ENCODE measurements at regions not wholly inside any gene's neighbourhood (a gene's known extent, or its start where the extent isn't known, plus 50 kb on each side); places are given as distances from the start of the nearest gene placed in this dataset.

DNA sequence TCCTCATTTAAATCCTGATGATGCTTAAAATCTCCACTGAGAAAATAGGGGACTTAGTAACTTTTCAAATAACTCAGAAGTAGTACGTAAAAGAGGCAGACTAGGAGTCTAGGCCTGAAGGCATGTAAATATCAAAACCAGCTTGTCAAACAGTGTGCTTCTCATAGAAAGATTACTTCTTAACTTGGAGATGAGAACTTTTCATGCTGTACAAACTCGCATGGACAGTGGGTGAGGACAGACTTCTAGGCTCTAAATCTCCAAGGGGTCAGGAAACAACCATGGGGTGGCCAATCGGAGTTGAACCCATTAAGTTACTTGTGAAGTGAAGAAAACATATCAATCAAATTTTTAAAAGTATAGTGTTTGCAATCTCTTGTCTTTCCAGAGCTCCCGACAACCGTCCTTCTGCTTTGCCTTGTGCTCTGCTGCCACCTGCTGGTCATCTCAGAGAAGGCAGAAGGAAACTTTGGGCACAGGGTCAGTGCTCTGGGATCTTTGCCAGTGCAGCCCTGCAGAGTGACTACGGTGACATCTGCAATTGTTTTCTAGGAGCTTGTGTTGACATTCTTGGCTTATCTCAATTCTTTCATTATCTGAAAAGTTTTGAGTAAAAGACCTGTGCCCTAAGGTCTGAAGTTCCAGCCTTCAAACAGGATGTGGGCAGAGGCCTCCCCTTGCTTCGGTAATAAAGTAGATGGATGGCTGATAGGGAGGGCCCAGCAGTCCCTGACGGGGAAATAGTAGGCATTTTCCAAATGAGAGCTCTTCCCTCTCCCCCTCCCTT lies 105.1 kb upstream of the PDE4B start:
- no peak overlapping the region for H3K27ac Mint-ChIP-seq
- peaks cover 7% of the 10 kb centered on the region for H3K4me1 Mint-ChIP-seq
- POLR2A ChIA-PET = no interaction called here
- peaks cover 16% of the 10 kb centered on the region for H3K27me3 Mint-ChIP-seq
- H3K4me3 Mint-ChIP-seq = no peak overlapping the region
- peak; percentile 82 for DNase-seq
- no peaks in the 10 kb centered on the region for H3K9me3 Mint-ChIP-seq
- CTCF ChIA-PET = interaction anchor here (0.5 to 1.9 kb wide), 15 partner anchors 12 to 625 kb away, joined by 3 to 7 read pairs (median 4); partner anchors contain the start of gene DNAJC6
- no peaks in the 10 kb centered on the region for H3K36me3 Mint-ChIP-seq (ENCODE audit: low read depth)

DNA sequence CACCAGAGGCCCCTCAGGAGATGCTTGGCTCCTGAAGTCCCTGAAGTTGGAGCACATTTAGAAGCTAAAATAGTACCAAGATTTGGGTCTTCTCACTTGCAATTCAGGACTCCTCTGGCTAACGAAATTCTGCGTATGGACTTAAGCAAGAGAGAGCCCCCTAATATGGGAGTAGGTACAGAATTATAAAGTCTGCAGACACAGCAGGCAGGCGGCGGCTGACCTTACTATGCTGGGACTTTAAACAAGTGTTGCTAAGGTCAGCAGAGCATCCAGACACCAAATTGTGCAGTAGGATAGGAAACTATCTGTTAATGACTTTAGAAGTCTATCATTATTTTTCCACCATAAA lies 104.5 kb upstream of the PDE4B start:
- Mint-ChIP-seq H3K9me3 (no peaks in the 10 kb centered on the region), H3K4me1 (peaks cover 7% of the 10 kb centered on the region), H3K27ac (no peak overlapping the region), H3K4me3 (no peak overlapping the region), H3K36me3 (ENCODE audit: low read depth) (no peaks in the 10 kb centered on the region), H3K27me3 (peaks cover 14% of the 10 kb centered on the region)
- ChIA-PET CTCF (interaction anchor here (0.5 to 1.9 kb wide), 12 partner anchors 11 to 626 kb away, joined by 3 to 7 read pairs (median 4); partner anchors contain the start of gene DNAJC6), POLR2A (no interaction called here)
- DNase-seq = no peak

DNA sequence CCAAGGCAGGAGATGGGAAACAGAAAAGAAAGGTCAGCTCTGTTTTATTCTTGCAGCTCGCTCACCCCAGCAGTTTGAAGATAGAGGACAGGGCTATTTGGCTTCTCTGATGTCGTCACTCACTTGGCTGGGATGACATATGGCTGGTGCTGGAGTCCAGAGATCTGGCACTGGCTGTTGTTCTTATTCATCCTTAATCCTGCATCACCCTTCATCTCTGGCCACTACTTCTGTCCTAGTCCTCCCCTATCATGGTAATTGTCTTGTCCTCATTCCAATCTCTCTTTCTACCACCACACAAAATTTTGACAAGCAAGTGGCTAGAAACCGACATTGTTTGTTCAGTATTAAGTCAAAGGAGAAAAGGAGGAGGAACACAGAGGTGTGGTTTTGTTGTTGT lies 103.8 kb upstream of the PDE4B start:
- H3K4me1 Mint-ChIP-seq = peaks cover 7% of the 10 kb centered on the region

GRCh38 chr1:65691152-65691900 lies 101.4 kb upstream of the PDE4B start:
- no peak for DNase-seq
- Mint-ChIP-seq H3K36me3 (ENCODE audit: low read depth) (no peaks in the 10 kb centered on the region), H3K9me3 (no peaks in the 10 kb centered on the region), H3K4me3 (no peak overlapping the region), H3K27me3 (peaks cover 2% of the 10 kb centered on the region), H3K27ac (no peak overlapping the region), H3K4me1 (peaks cover 7% of the 10 kb centered on the region)
- POLR2A ChIA-PET = no interaction called here
- CTCF ChIA-PET = interaction anchor here (1.4 to 1.5 kb wide), 2 partner anchors 12 to 455 kb away, joined by 4 to 5 read pairs; no protein-coding TSS in a partner anchor

More for the DNA sequence above, 103.8 kb upstream of the PDE4B start:
- no peaks in the 10 kb centered on the region for H3K9me3 Mint-ChIP-seq
- H3K27ac Mint-ChIP-seq = no peak overlapping the region
- POLR2A ChIA-PET = no interaction called here
- H3K36me3 Mint-ChIP-seq (ENCODE audit: low read depth) = no peaks in the 10 kb centered on the region
- no peak overlapping the region for H3K4me3 Mint-ChIP-seq
- DNase-seq = no peak
- H3K27me3 Mint-ChIP-seq = peaks cover 9% of the 10 kb centered on the region
- CTCF ChIA-PET = no interaction called here

DNA sequence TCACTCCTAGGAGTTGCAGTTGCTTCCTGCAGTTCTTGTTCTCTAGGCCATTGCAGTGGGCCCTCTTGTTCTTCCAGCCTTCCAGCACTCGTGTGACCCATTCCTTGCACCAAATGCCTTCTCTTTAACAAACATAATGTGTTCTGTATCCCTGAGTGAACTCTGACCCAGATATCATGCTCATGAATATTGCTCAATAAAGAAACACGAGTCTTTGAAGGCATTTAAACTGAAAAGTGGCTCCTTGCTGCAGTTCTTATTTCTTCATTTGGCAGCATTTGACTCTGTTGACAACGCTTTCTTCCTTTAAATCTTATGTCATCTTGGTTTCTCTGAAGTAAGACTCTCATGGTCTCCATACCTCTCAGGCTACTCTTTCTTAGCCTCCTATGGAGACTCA lies 100.7 kb upstream of the PDE4B start:
- H3K4me3 Mint-ChIP-seq = no peak overlapping the region
- no peaks in the 10 kb centered on the region for H3K9me3 Mint-ChIP-seq
- peaks cover 7% of the 10 kb centered on the region for H3K4me1 Mint-ChIP-seq
- no peak overlapping the region for H3K27ac Mint-ChIP-seq
- no peaks in the 10 kb centered on the region for H3K36me3 Mint-ChIP-seq (ENCODE audit: low read depth)
- H3K27me3 Mint-ChIP-seq = peaks cover 1% of the 10 kb centered on the region
- DNase-seq = no peak
- POLR2A ChIA-PET = no interaction called here
- CTCF ChIA-PET = no interaction called here

- H3K27me3 Mint-ChIP-seq = no peaks in the 10 kb centered on the region
- ChIA-PET POLR2A (no interaction called here), CTCF (interaction anchor here (0.7 to 1.1 kb wide), 2 partner anchors 117 to 458 kb away, joined by 3 read pairs; no protein-coding TSS in a partner anchor)
- no peak overlapping the region for H3K4me3 Mint-ChIP-seq
- H3K36me3 Mint-ChIP-seq (ENCODE audit: low read depth) = no peaks in the 10 kb centered on the region
- no peaks in the 10 kb centered on the region for H3K4me1 Mint-ChIP-seq
- DNase-seq = no peak
- no peak overlapping the region for H3K27ac Mint-ChIP-seq
- H3K9me3 Mint-ChIP-seq = no peaks in the 10 kb centered on the region
These were observed 98.6 kb upstream of the PDE4B start for GRCh38 chr1:65694126-65694525.

- no peak overlapping the region for H3K4me3 Mint-ChIP-seq
These were observed 97.8 kb upstream of the PDE4B start for GRCh38 chr1:65694933-65695332.

DNA sequence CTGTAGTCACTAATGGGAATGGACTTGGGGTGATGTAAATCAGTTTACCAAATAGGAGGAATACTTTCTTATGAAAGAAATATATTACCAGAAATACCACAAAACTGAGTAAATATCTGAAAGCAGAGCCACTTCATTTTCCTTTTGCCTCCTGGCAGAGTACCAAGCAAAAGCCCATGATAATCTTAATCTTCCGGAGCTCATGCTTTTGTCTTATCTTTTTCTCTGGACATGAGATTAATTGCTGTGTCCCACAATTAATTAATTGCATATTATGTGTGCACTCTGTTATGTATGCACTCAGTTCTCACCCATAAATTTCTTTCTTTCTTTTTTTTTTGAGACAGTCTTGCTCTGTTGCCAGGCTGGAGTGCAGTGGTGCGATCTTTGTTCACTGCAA lies 94.1 kb upstream of the PDE4B start:
- no peak overlapping the region for H3K27ac Mint-ChIP-seq
- H3K4me3 Mint-ChIP-seq = no peak overlapping the region
- H3K9me3 Mint-ChIP-seq = no peaks in the 10 kb centered on the region
- H3K4me1 Mint-ChIP-seq = no peaks in the 10 kb centered on the region
- CTCF ChIA-PET = no interaction called here
- POLR2A ChIA-PET = no interaction called here
- H3K27me3 Mint-ChIP-seq = peaks cover 10% of the 10 kb centered on the region
- H3K36me3 Mint-ChIP-seq (ENCODE audit: low read depth) = no peaks in the 10 kb centered on the region
- no peak for DNase-seq

More at GRCh38 chr1:65694933-65695332, 97.8 kb upstream of the PDE4B start:
- Mint-ChIP-seq H3K4me1 (no peaks in the 10 kb centered on the region), H3K9me3 (no peaks in the 10 kb centered on the region), H3K27me3 (peaks cover 3% of the 10 kb centered on the region), H3K27ac (no peak overlapping the region), H3K36me3 (ENCODE audit: low read depth) (no peaks in the 10 kb centered on the region)
- ChIA-PET POLR2A (no interaction called here), CTCF (no interaction called here)
- no peak for DNase-seq

DNA sequence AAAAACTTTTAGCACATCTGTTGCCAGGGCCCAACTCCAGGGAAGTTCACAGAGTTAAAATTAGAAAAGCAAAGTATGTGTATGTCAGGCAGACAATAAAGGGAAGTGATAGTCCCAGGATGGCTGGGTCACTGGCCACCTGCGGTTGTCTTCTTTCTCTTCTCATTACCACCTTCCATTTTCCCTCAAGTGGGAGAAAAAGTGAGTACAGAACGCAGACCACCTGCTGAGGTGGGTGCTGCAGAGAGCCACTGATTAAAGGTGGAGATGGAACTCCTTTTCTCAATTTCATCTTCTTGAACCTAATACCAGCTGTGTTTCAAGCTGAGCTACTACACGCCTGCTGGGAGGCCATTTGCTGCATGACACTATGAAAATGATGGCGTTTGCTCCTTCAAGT lies 88.8 kb upstream of the PDE4B start:
- no peaks in the 10 kb centered on the region for H3K9me3 Mint-ChIP-seq
- no peak overlapping the region for H3K27ac Mint-ChIP-seq
- H3K27me3 Mint-ChIP-seq = peaks cover 20% of the 10 kb centered on the region
- H3K36me3 Mint-ChIP-seq (ENCODE audit: low read depth) = no peaks in the 10 kb centered on the region
- no peak for DNase-seq
- ChIA-PET POLR2A (no interaction called here), CTCF (interaction anchor here (1.6 to 2.3 kb wide), 2 partner anchors 13 to 17 kb away, joined by 4 to 7 read pairs; no protein-coding TSS in a partner anchor)
- H3K4me1 Mint-ChIP-seq = no peaks in the 10 kb centered on the region
- no peak overlapping the region for H3K4me3 Mint-ChIP-seq

DNA sequence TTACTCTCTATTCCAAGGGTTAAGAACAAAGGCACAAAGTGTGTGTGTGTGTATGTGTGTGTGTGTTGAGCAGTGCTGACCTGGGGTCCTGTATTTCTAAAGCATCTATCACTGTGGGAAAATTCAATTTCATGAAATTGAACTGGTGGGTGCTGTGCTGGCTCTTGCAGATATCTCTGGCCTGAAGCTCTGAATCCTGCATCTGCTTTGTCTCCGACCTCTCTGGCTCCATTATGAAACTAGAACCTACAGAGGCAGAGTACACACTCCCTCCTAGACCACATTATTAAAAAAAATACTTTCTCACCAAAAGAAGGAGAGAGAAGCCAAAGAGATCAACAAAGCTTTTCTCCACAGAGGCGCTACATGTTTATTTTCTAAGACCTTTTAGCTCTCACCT lies 88.4 kb upstream of the PDE4B start:
- no peak overlapping the region for H3K27ac Mint-ChIP-seq
- peaks cover 20% of the 10 kb centered on the region for H3K27me3 Mint-ChIP-seq
- H3K9me3 Mint-ChIP-seq = no peaks in the 10 kb centered on the region
- H3K36me3 Mint-ChIP-seq (ENCODE audit: low read depth) = no peaks in the 10 kb centered on the region
- no peak overlapping the region for H3K4me3 Mint-ChIP-seq
- POLR2A ChIA-PET = no interaction called here
- CTCF ChIA-PET = interaction anchor here (2.3 kb wide), 1 partner anchor 17 kb away, joined by 7 read pairs; no protein-coding TSS in a partner anchor
- H3K4me1 Mint-ChIP-seq = no peaks in the 10 kb centered on the region
- no peak for DNase-seq

- no peak overlapping the region for H3K4me3 Mint-ChIP-seq
- ChIA-PET POLR2A (no interaction called here), CTCF (no interaction called here)
- DNase-seq = no peak
- no peaks in the 10 kb centered on the region for H3K36me3 Mint-ChIP-seq (ENCODE audit: low read depth)
- H3K9me3 Mint-ChIP-seq = no peaks in the 10 kb centered on the region
- H3K27ac Mint-ChIP-seq = no peak overlapping the region
- peaks cover 26% of the 10 kb centered on the region for H3K27me3 Mint-ChIP-seq
- no peaks in the 10 kb centered on the region for H3K4me1 Mint-ChIP-seq
These were observed 74.8 kb upstream of the PDE4B start for GRCh38 chr1:65717815-65718454.

DNA sequence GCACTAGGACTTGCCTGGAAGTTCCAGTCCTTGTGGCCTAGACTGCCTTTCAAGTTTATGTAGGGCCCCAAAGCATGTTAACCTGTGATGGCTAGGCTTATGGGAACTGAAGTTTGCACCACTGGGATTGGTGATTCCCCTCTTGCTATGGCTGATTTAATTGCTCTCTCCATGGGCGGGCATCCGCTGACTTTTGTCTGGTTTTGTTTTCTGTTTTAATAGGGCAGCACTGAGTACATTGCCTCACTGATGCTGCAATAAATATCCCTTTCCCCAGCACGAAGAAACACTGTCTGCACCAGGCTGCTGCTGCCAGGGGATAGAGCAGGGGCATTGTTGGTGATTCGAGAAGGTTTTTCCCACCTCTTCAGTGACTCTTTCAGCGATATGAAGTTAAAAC lies 73.3 kb upstream of the PDE4B start:
- H3K4me1 Mint-ChIP-seq = no peaks in the 10 kb centered on the region
- H3K27me3 Mint-ChIP-seq = peaks cover 21% of the 10 kb centered on the region
- no peaks in the 10 kb centered on the region for H3K36me3 Mint-ChIP-seq (ENCODE audit: low read depth)
- H3K4me3 Mint-ChIP-seq = no peak overlapping the region
- H3K27ac Mint-ChIP-seq = no peak overlapping the region
- DNase-seq = no peak
- ChIA-PET CTCF (interaction anchor here (1.0 kb wide), 1 partner anchor 526 kb away, joined by 3 read pairs; no protein-coding TSS in a partner anchor), POLR2A (no interaction called here)
- H3K9me3 Mint-ChIP-seq = no peaks in the 10 kb centered on the region

DNA sequence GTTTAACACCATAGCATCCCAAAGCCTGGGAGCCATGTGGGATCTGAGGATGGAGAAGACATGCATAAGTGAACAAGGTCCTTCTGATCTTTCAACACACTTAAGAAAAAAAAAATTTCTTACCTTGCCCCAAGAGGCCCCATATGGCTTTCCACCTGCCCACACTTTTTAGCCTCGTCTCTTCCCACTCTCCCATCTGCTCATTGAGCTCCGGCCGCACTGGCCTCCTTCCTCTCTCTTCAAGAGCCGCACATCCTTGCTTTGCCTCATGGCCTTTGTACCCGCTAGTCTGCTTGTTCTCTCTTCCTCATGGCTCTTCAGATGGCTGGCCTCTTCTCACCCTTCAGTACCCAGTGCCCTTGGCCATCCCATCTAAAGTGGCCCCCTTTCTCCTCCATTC lies 70.2 kb upstream of the PDE4B start:
- H3K27me3 Mint-ChIP-seq = peaks cover 18% of the 10 kb centered on the region
- ChIA-PET CTCF (interaction anchor here (0.6 to 1.3 kb wide), 2 partner anchors 9 to 285 kb away, joined by 3 read pairs; no protein-coding TSS in a partner anchor), POLR2A (no interaction called here)
- no peaks in the 10 kb centered on the region for H3K4me1 Mint-ChIP-seq
- DNase-seq = no peak
- H3K27ac Mint-ChIP-seq = no peak overlapping the region
- no peak overlapping the region for H3K4me3 Mint-ChIP-seq
- no peaks in the 10 kb centered on the region for H3K9me3 Mint-ChIP-seq
- H3K36me3 Mint-ChIP-seq (ENCODE audit: low read depth) = no peaks in the 10 kb centered on the region

All from activated CD4-positive, alpha-beta T cell treated with anti-CD3 and anti-CD28 coated beads, Interleukin-2, amount 10 ng/mL, durations not matched to agents 7 days and 5 days (primary cell).